ENCODE measurements at regions not wholly inside any gene's neighbourhood (a gene's known extent, or its start where the extent isn't known, plus 50 kb on each side); places are given as distances from the start of the nearest gene placed in this dataset.

DNA sequence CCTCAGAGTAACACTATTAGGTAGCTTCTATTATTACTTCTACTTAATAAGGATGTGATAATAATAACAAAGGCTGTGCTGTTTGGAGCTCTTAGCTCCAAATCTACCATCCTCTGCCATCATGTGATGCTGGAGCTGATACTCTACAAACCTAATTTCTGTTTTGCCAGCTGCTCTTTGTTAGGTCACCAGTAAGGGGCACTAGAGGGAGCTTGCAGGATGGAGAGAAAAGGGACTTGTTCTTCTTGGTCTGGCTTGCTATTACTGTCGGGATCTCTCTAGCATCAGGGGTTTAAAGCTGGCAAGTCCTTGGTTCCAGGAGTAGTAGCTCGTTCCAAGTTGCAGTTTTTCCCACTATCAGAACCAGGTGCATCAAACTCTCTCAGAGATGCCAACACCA is 194.9 kb upstream of the KBTBD8 start:
- no peak for DNase-seq
- H3K27ac ChIP-seq (ENCODE audit: low read depth, low read length), result no peak overlapping the region
- WGBS (ENCODE audit: extremely low coverage, insufficient coverage, insufficient read length), result no CpG with 5 or more reads among the region's 2 CpGs

DNA sequence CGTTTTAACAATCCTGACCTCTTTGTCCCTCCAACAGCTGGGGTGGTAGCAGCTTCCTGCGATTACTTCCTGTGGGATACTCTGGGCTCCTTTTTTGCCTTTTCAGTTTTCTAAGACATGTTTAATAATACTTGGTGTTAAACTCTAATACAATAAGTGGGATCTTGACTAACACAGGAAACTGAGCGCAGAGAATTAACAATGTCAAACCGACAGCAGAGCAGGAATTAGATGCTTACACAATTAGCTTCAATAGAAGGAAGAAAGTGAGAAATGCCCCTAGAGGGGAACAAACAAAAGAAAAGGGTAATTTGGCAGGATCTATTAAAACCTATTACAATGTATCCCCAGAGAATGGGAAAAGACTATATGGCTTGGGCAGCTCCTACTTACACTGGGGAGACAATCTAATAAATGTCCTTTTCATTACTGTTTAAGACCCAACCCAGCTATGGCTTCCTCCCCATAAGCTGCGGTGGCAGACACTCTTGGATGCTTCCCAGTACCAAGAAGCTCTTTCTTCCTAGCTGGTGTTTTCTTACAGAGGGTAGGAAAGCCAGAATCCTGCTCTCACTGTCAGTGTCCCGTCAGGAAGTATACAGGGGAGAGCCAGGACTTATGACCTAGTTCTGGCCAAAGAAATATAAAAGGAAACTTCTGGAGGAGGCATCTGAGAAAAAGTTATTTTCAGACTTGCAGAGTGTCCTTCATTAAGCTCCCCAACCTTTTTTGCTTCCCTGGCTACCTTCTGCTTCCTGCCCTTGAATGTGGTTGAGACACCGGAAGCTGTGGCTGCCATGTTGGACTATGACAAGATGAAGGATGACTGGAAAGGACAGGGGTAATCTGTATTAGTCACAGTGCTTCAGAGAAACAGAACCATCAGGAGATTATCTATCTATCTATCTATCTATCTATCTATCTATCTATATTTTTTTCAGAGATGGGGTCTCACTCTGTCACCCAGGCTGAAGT is 194.1 kb upstream of the KBTBD8 start:
- H3K79me1 ChIP-seq (ENCODE audit: low read length), result no peaks in the 10 kb centered on the region
- no peak overlapping the region for H2BK5ac ChIP-seq (ENCODE audit: low read depth, low read length, poor library complexity)
- H3K36me3 ChIP-seq (ENCODE audit: control insufficient read depth in 1 of 2, insufficient read depth in 2 of 2, low read length in 2 of 2), result no peaks in the 10 kb centered on the region
- no peaks in the 10 kb centered on the region for H3K4me1 ChIP-seq (ENCODE audit: control insufficient read depth in 1 of 2, insufficient read depth in 2 of 2, low read length in 2 of 2)
- H4K8ac ChIP-seq (ENCODE audit: low read depth, low read length), result no peak overlapping the region
- H3K9ac ChIP-seq (ENCODE audit: low read length), result no peak overlapping the region
- no peak for DNase-seq
- H3K79me2 ChIP-seq (ENCODE audit: control insufficient read depth, insufficient read depth, low read length, poor library complexity), result no peaks in the 10 kb centered on the region
- no peaks in the 10 kb centered on the region for H3K9me3 ChIP-seq (ENCODE audit: insufficient read depth, low read depth, low read length)
- H3K4ac ChIP-seq (ENCODE audit: low read depth, low read length), result no peak overlapping the region
- H4K12ac ChIP-seq (ENCODE audit: low read depth, low read length), result no peak overlapping the region
- no peak overlapping the region for H2BK120ac ChIP-seq (ENCODE audit: insufficient read depth, low read length, poor library complexity)
- H3K27me3 ChIP-seq (ENCODE audit: insufficient read depth, low read length), result no peaks in the 10 kb centered on the region
- H3K18ac ChIP-seq (ENCODE audit: low read length), result no peak overlapping the region
- H2AK5ac ChIP-seq (ENCODE audit: low read length), result no peak overlapping the region
- no peak overlapping the region for H2BK12ac ChIP-seq (ENCODE audit: low read length)
- H2AFZ ChIP-seq (ENCODE audit: insufficient read depth, low read length, poor library complexity), result no peak overlapping the region
- H3K27ac ChIP-seq (ENCODE audit: low read depth, low read length), result no peak overlapping the region
- WGBS (ENCODE audit: extremely low coverage, insufficient coverage, insufficient read length), result no CpG with 5 or more reads among the region's 7 CpGs
- H3K4me2 ChIP-seq (ENCODE audit: low read length), result no peak overlapping the region
- no peak overlapping the region for H3K14ac ChIP-seq (ENCODE audit: low read length)
- H3K23ac ChIP-seq (ENCODE audit: low read length), result no peak overlapping the region
- H3K4me3 ChIP-seq (ENCODE audit: low read depth, low read length), result no peak overlapping the region
- no peak overlapping the region for H4K91ac ChIP-seq (ENCODE audit: low read depth, low read length)

More for the DNA sequence above, 194.9 kb upstream of the KBTBD8 start:
- Histone ChIP-seq H3K9me3 (ENCODE audit: insufficient read depth, low read depth, low read length) (no peaks in the 10 kb centered on the region), H3K4ac (ENCODE audit: low read depth, low read length) (no peak overlapping the region), H3K27me3 (ENCODE audit: insufficient read depth, low read length) (no peaks in the 10 kb centered on the region), H4K91ac (ENCODE audit: low read depth, low read length) (no peak overlapping the region), H3K14ac (ENCODE audit: low read length) (no peak overlapping the region), H3K18ac (ENCODE audit: low read length) (no peak overlapping the region), H3K79me2 (ENCODE audit: control insufficient read depth, insufficient read depth, low read length, poor library complexity) (no peaks in the 10 kb centered on the region), H4K8ac (ENCODE audit: low read depth, low read length) (no peak overlapping the region), H3K79me1 (ENCODE audit: low read length) (no peaks in the 10 kb centered on the region), H3K4me3 (ENCODE audit: low read depth, low read length) (no peak overlapping the region), H2BK12ac (ENCODE audit: low read length) (no peak overlapping the region), H3K4me2 (ENCODE audit: low read length) (no peak overlapping the region), H2AFZ (ENCODE audit: insufficient read depth, low read length, poor library complexity) (no peak overlapping the region), H4K12ac (ENCODE audit: low read depth, low read length) (no peak overlapping the region), H2BK5ac (ENCODE audit: low read depth, low read length, poor library complexity) (no peak overlapping the region), H3K9ac (ENCODE audit: low read length) (no peak overlapping the region), H3K36me3 (ENCODE audit: control insufficient read depth in 1 of 2, insufficient read depth in 2 of 2, low read length in 2 of 2) (no peaks in the 10 kb centered on the region), H3K23ac (ENCODE audit: low read length) (no peak overlapping the region), H2AK5ac (ENCODE audit: low read length) (no peak overlapping the region), H2BK120ac (ENCODE audit: insufficient read depth, low read length, poor library complexity) (no peak overlapping the region), H3K4me1 (ENCODE audit: control insufficient read depth in 1 of 2, insufficient read depth in 2 of 2, low read length in 2 of 2) (no peaks in the 10 kb centered on the region)

DNA sequence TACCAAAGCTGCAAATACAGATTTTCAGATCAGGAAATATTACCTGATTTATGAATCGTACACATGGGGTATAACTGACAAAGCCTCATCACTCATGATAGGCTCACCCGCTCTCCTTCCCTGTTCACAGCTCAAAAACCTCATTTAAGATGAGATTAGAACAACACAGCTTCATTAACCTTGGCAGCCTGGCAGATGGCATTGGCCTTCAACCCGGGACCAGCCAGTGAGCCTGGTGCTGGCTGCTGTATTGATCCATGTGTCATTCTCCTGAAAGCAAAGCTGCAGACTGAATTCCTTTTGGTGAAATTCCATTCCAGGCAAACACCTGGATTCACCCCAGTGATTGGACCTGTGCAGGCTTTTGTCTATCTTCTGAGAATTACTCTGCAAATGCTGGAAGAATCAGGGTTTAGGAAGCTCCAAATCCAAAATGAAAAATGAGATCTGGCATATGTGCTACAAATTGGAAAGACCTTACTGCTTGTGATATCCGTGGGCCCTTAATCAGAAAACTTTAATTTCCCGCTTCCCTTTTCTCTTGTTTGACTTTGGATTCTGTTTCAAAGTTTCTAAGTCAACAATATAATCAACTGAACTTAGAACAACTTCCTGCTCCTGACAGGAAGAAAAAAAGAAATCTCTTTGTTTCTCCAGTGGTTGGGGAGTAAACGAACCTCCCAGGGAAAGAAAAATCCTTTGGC is 189.1 kb upstream of the KBTBD8 start:
- Histone ChIP-seq H2AK5ac (ENCODE audit: low read length) (no peak overlapping the region), H3K4ac (ENCODE audit: low read depth, low read length) (no peak overlapping the region), H4K91ac (ENCODE audit: low read depth, low read length) (no peak overlapping the region), H2BK120ac (ENCODE audit: insufficient read depth, low read length, poor library complexity) (no peak overlapping the region), H2AFZ (ENCODE audit: insufficient read depth, low read length, poor library complexity) (no peak overlapping the region), H3K23ac (ENCODE audit: low read length) (no peak overlapping the region), H3K79me2 (ENCODE audit: control insufficient read depth, insufficient read depth, low read length, poor library complexity) (no peaks in the 10 kb centered on the region), H3K18ac (ENCODE audit: low read length) (no peak overlapping the region), H3K27me3 (ENCODE audit: insufficient read depth, low read length) (no peaks in the 10 kb centered on the region), H3K36me3 (ENCODE audit: control insufficient read depth in 1 of 2, insufficient read depth in 2 of 2, low read length in 2 of 2) (no peaks in the 10 kb centered on the region), H3K4me2 (ENCODE audit: low read length) (no peak overlapping the region), H4K8ac (ENCODE audit: low read depth, low read length) (no peak overlapping the region), H3K4me1 (ENCODE audit: control insufficient read depth in 1 of 2, insufficient read depth in 2 of 2, low read length in 2 of 2) (no peaks in the 10 kb centered on the region), H3K4me3 (ENCODE audit: low read depth, low read length) (no peak overlapping the region), H3K14ac (ENCODE audit: low read length) (no peak overlapping the region), H3K79me1 (ENCODE audit: low read length) (no peaks in the 10 kb centered on the region), H4K12ac (ENCODE audit: low read depth, low read length) (no peak overlapping the region), H3K9me3 (ENCODE audit: insufficient read depth, low read depth, low read length) (no peaks in the 10 kb centered on the region), H2BK5ac (ENCODE audit: low read depth, low read length, poor library complexity) (no peak overlapping the region), H3K27ac (ENCODE audit: low read depth, low read length) (no peak overlapping the region), H3K9ac (ENCODE audit: low read length) (no peak overlapping the region), H2BK12ac (ENCODE audit: low read length) (no peak overlapping the region)
- WGBS (ENCODE audit: extremely low coverage, insufficient coverage, insufficient read length), result no CpG with 5 or more reads among the region's 6 CpGs
- no peak for DNase-seq

DNA sequence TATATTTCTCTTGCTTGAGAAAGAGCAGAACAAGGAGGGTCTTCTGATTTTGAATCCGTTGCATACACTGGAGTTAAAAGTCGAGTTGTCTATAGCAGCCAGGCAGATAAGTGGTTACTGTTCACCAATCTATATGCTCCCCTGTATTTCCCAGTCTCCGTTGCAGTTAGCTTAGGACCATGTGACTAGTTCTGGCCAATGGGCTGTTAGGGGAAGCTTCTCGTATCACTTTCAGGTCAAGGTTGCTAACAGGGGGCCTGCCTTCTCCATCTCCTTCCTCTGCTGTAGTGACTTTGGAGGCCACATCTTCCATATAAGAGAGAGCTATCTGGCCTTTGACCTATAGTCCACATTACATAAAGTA is 188.5 kb upstream of the KBTBD8 start:
- Histone ChIP-seq H3K18ac (ENCODE audit: low read length) (no peak overlapping the region), H4K91ac (ENCODE audit: low read depth, low read length) (no peak overlapping the region), H2BK12ac (ENCODE audit: low read length) (no peak overlapping the region), H3K27me3 (ENCODE audit: insufficient read depth, low read length) (no peaks in the 10 kb centered on the region), H3K23ac (ENCODE audit: low read length) (no peak overlapping the region), H3K36me3 (ENCODE audit: control insufficient read depth in 1 of 2, insufficient read depth in 2 of 2, low read length in 2 of 2) (no peaks in the 10 kb centered on the region), H3K4me1 (ENCODE audit: control insufficient read depth in 1 of 2, insufficient read depth in 2 of 2, low read length in 2 of 2) (no peaks in the 10 kb centered on the region), H3K9me3 (ENCODE audit: insufficient read depth, low read depth, low read length) (no peaks in the 10 kb centered on the region), H2BK5ac (ENCODE audit: low read depth, low read length, poor library complexity) (no peak overlapping the region), H2AK5ac (ENCODE audit: low read length) (no peak overlapping the region), H3K27ac (ENCODE audit: low read depth, low read length) (no peak overlapping the region), H3K4me3 (ENCODE audit: low read depth, low read length) (no peak overlapping the region), H3K79me2 (ENCODE audit: control insufficient read depth, insufficient read depth, low read length, poor library complexity) (no peaks in the 10 kb centered on the region), H2AFZ (ENCODE audit: insufficient read depth, low read length, poor library complexity) (no peak overlapping the region), H2BK120ac (ENCODE audit: insufficient read depth, low read length, poor library complexity) (no peak overlapping the region), H3K79me1 (ENCODE audit: low read length) (no peaks in the 10 kb centered on the region), H3K4ac (ENCODE audit: low read depth, low read length) (no peak overlapping the region), H3K9ac (ENCODE audit: low read length) (no peak overlapping the region), H4K8ac (ENCODE audit: low read depth, low read length) (no peak overlapping the region), H3K4me2 (ENCODE audit: low read length) (no peak overlapping the region), H3K14ac (ENCODE audit: low read length) (no peak overlapping the region), H4K12ac (ENCODE audit: low read depth, low read length) (no peak overlapping the region)
- no CpG with 5 or more reads among the region's 4 CpGs for WGBS (ENCODE audit: extremely low coverage, insufficient coverage, insufficient read length)
- DNase-seq, result no peak
